GM18502 (cell line): ENCODE measurements at regions not wholly inside any gene's neighbourhood (a gene's known extent, or its start where the extent isn't known, plus 50 kb on each side); places are given as distances from the start of the nearest gene placed in this dataset.

Source experiments
- ATAC-seq: cut with Tn5 transposase; IDR thresholded peaks from one replicate; pipeline ENCODE4 v1.9.1; 2021; ENCODE audit warnings: mild to moderate bottlenecking; ENCODE audit not compliant: unreplicated experiment, poor library complexity

- no peak for ATAC-seq
Measured at GRCh38 chr13:40383132-40383531, 283.3 kb downstream of the FOXO1 start.

- no peak for ATAC-seq
Measured at GRCh38 chr13:40383885-40384284, 282.6 kb downstream of the FOXO1 start.

- ATAC-seq, result no peak
Measured at GRCh38 chr13:40384976-40385857, 281.2 kb downstream of the FOXO1 start.

- ATAC-seq, result no peak
Measured at GRCh38 chr13:40385858-40386180, 280.6 kb downstream of the FOXO1 start.

GRCh38 chr13:40386586-40386985 is 279.9 kb downstream of the FOXO1 start:
- no peak for ATAC-seq

GRCh38 chr13:40387775-40388174 is 278.7 kb downstream of the FOXO1 start:
- no peak for ATAC-seq

- peak; percentile 99 for ATAC-seq
Measured at GRCh38 chr13:40388617-40389016, 277.8 kb downstream of the FOXO1 start.

GRCh38 chr13:40389081-40389641 is 277.3 kb downstream of the FOXO1 start:
- peak; percentile 66 for ATAC-seq

GRCh38 chr13:40390401-40390916 is 276.0 kb downstream of the FOXO1 start:
- ATAC-seq, result no peak

GRCh38 chr13:40391788-40392187 is 274.7 kb downstream of the FOXO1 start:
- ATAC-seq, result no peak

GRCh38 chr13:40394304-40394985 is 272.0 kb downstream of the FOXO1 start:
- ATAC-seq, result no peak

- no peak for ATAC-seq
Measured at GRCh38 chr13:40398065-40398464, 268.4 kb downstream of the FOXO1 start.

GRCh38 chr13:40399756-40400155 is 266.7 kb downstream of the FOXO1 start:
- no peak for ATAC-seq

GRCh38 chr13:40401911-40402776 is 264.3 kb downstream of the FOXO1 start:
- ATAC-seq, result peak; percentile 97

GRCh38 chr13:40402931-40403431 is 263.5 kb downstream of the FOXO1 start:
- no peak for ATAC-seq

GRCh38 chr13:40403509-40404241 is 262.8 kb downstream of the FOXO1 start:
- ATAC-seq, result no peak

- ATAC-seq, result no peak
Measured at GRCh38 chr13:40404407-40404806, 262.0 kb downstream of the FOXO1 start.

- ATAC-seq, result no peak
Measured at GRCh38 chr13:40404967-40405716, 261.3 kb downstream of the FOXO1 start.
